Parathyroid adenoma (tissue), 2 donors: ENCODE measurements at regions not wholly inside any gene's neighbourhood (a gene's known extent, or its start where the extent isn't known, plus 50 kb on each side); places are given as distances from the start of the nearest gene placed in this dataset.

Source experiments
- H2AFZ ChIP-seq: fragments of 300-600 bp; sonication (generic); one replicate; pipeline ENCODE4 v1.7.0; 2017; ENCODE audit warnings: antibody characterized with exemption, mild to moderate bottlenecking
- H3K27ac ChIP-seq: fragments of 300-600 bp; sonication (generic); one replicate; pipeline ENCODE4 v1.7.0; 2017
- H3K27me3 ChIP-seq: fragments of 300-600 bp; sonication (generic); one replicate; pipeline ENCODE4 v1.7.0; 2017; ENCODE audit warnings: low read length; ENCODE audit not compliant: control insufficient read depth, insufficient read depth
- H3K36me3 ChIP-seq: fragments of 300-600 bp; sonication (generic); one replicate; pipeline ENCODE4 v1.7.0; 2017; ENCODE audit warnings: low read length; ENCODE audit not compliant: control insufficient read depth, insufficient read depth
- H3K4me1 ChIP-seq: fragments of 300-600 bp; sonication (generic); one replicate; pipeline ENCODE4 v1.7.0; 2017; ENCODE audit warnings: control low read depth
- H3K4me2 ChIP-seq: fragments of 300-600 bp; sonication (generic); one replicate; pipeline ENCODE4 v1.7.0; 2017; ENCODE audit warnings: low read length
- H3K4me3 ChIP-seq: fragments of 300-600 bp; sonication (generic); one replicate; pipeline ENCODE4 v1.7.0; 2017; ENCODE audit warnings: low read depth, low read length
- H3K79me2 ChIP-seq: fragments of 300-600 bp; sonication (generic); one replicate; pipeline ENCODE4 v1.7.0; 2017; ENCODE audit warnings: control low read depth
- H3K9ac ChIP-seq: fragments of 300-600 bp; sonication (generic); one replicate; pipeline ENCODE4 v1.7.0; 2017; ENCODE audit warnings: mild to moderate bottlenecking
- H3K9me3 ChIP-seq: fragments of 300-600 bp; sonication (generic); one replicate; pipeline ENCODE4 v1.7.0; 2017; ENCODE audit warnings: low read length; ENCODE audit not compliant: control insufficient read depth
- TF ChIP-seq, protein P1 (sequence below): fragments of 300-600 bp; sonication (generic); IDR thresholded peaks from one replicate; pipeline ENCODE4 v1.7.0; 2017; ENCODE audit warnings: antibody characterized with exemption, mild to moderate bottlenecking
- donor health status: primary hyperparathyroidism.

DNA sequence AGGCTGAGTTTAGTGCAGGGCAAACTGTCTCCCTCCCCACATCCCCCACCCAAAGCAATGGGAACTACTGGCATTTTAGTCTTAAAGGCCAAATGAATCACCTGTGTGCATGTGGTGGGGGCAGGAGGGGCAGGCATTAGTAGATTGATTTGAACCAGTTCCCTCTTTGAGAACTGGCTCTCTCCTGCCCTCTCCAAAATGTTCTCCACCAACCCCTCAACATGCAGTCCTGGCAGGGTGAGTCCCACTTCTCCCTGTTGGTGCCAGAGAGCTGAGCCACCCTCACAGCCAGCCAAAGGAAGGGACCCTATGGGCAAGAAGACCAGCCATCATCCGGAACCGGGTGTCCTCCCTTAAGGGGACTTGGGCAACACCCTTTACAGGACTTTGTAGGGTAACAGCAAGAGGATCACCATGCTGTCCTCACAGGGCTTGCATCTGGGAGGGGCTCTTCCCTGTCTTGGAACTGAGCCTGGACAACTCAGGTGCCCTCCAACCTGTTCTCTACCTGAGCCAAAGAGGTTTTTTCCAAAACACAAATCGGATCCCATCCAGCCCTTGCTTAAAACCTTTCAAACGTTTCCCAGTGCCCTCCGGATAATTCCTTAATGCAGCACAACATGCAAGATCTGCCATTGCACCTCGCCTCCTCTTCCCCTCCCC is 80.6 kb downstream of the MRPL14 start:
- Histone ChIP-seq H3K4me1 (no peaks in the 10 kb centered on the region), H3K27ac (no peak overlapping the region)
- TF ChIP-seq, protein P1, sequence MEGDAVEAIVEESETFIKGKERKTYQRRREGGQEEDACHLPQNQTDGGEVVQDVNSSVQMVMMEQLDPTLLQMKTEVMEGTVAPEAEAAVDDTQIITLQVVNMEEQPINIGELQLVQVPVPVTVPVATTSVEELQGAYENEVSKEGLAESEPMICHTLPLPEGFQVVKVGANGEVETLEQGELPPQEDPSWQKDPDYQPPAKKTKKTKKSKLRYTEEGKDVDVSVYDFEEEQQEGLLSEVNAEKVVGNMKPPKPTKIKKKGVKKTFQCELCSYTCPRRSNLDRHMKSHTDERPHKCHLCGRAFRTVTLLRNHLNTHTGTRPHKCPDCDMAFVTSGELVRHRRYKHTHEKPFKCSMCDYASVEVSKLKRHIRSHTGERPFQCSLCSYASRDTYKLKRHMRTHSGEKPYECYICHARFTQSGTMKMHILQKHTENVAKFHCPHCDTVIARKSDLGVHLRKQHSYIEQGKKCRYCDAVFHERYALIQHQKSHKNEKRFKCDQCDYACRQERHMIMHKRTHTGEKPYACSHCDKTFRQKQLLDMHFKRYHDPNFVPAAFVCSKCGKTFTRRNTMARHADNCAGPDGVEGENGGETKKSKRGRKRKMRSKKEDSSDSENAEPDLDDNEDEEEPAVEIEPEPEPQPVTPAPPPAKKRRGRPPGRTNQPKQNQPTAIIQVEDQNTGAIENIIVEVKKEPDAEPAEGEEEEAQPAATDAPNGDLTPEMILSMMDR = no peak

DNA sequence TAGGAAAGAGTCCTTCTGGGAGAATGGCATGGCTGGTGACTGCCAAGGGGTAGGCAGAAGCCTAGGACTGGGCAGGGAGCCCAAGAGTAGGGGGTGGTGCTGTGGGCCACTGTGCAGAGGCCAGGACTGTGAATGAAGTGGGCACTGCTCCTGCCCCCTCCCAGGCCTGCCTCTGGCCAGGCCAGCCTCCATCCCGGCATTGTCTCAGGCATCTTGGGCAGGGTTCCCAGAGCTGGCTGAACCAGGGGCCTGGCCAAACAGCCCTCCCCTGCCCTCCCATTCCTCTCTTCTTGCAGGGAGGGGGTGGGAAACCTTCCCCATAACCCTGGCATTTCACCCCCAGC is 81.6 kb downstream of the MRPL14 start:
- no peaks in the 10 kb centered on the region for H3K27me3 ChIP-seq
- no peak overlapping the region for H2AFZ ChIP-seq
- TF ChIP-seq, protein P1 = no peak
- H3K36me3 ChIP-seq = no peaks in the 10 kb centered on the region
- H3K4me3 ChIP-seq = no peak overlapping the region
- H3K4me2 ChIP-seq = no peak overlapping the region
- H3K27ac ChIP-seq = no peak overlapping the region
- H3K9ac ChIP-seq = no peak overlapping the region
- no peaks in the 10 kb centered on the region for H3K79me2 ChIP-seq
- H3K9me3 ChIP-seq = no peaks in the 10 kb centered on the region
- peaks cover 3% of the 10 kb centered on the region for H3K4me1 ChIP-seq

More for the DNA sequence above, 80.6 kb downstream of the MRPL14 start:
- no peak overlapping the region for H3K4me3 ChIP-seq
- H3K79me2 ChIP-seq = no peaks in the 10 kb centered on the region
- no peaks in the 10 kb centered on the region for H3K9me3 ChIP-seq
- H3K27me3 ChIP-seq = no peaks in the 10 kb centered on the region
- no peak overlapping the region for H2AFZ ChIP-seq
- H3K9ac ChIP-seq = no peak overlapping the region
- no peak overlapping the region for H3K4me2 ChIP-seq
- H3K36me3 ChIP-seq = no peaks in the 10 kb centered on the region

DNA sequence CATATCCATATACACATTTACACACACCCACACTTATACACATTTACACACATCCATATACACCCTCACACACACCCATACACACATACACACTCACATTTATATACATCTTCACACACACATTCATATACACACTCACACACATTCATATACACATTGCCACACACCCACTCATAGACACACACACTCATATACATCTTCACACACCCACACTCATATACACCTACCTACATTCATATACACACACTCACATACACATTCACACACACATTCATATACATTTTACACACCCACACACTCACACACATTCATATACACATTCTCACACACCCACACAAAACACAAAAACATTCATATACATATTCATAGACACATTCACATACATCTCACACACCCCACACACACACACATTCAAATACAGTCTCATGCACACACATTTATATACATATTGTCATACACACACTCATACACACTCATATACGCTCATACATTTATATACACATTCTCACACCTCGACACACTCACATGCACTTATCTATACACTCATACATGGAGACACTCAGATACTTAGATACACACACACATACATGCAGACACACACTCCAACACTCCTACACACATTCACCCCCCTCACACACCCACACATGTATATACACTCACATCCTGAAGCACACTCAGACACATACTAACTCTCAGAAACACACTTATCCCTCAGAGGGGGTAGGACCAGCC is 82.1 kb downstream of the MRPL14 start:
- Histone ChIP-seq H3K79me2 (no peaks in the 10 kb centered on the region), H3K27me3 (no peaks in the 10 kb centered on the region), H3K9me3 (no peaks in the 10 kb centered on the region), H3K4me1 (peaks cover 3% of the 10 kb centered on the region), H3K9ac (no peak overlapping the region), H3K36me3 (no peaks in the 10 kb centered on the region), H2AFZ (no peak overlapping the region), H3K27ac (no peak overlapping the region), H3K4me2 (no peak overlapping the region), H3K4me3 (no peak overlapping the region)
- TF ChIP-seq, protein P1 = no peak

- H3K9me3 ChIP-seq = no peaks in the 10 kb centered on the region
- H3K27ac ChIP-seq = no peak overlapping the region
- no peak overlapping the region for H3K4me3 ChIP-seq
- no peaks in the 10 kb centered on the region for H3K36me3 ChIP-seq
- no peak overlapping the region for H2AFZ ChIP-seq
- H3K4me1 ChIP-seq = peaks cover 3% of the 10 kb centered on the region
- TF ChIP-seq, protein P1 = no peak
- no peaks in the 10 kb centered on the region for H3K27me3 ChIP-seq
- no peak overlapping the region for H3K9ac ChIP-seq
- no peak overlapping the region for H3K4me2 ChIP-seq
- no peaks in the 10 kb centered on the region for H3K79me2 ChIP-seq
Observed at GRCh38 chr6:44044154-44044539, 83.1 kb downstream of the MRPL14 start.
